Kidney capillary endothelial cell (primary cell): ENCODE measurements at regions not wholly inside any gene's neighbourhood (a gene's known extent, or its start where the extent isn't known, plus 50 kb on each side); places are given as distances from the start of the nearest gene placed in this dataset.
"Not testable (repeated sequence)": the region's sequence is repeated elsewhere in the genome, so short reads cannot be mapped to it uniquely, and the experiment has no call there.

Experiments
- DNase-seq: peaks from one replicate; pipeline ENCODE4 v3.0.0-alpha.2; 2018; ENCODE audit warnings: low spot score

- DNase-seq: not testable (repeated sequence)
Measured at GRCh38 chr9:39463696-39464095, 108.2 kb downstream of the SPATA31A1 start.

- DNase-seq: peak; percentile 58
Measured at GRCh38 chr9:39464122-39464777, 108.8 kb downstream of the SPATA31A1 start.

- not testable (repeated sequence) for DNase-seq
Measured at GRCh38 chr9:39474499-39474898, 119.0 kb downstream of the SPATA31A1 start.

GRCh38 chr9:39483073-39483472 lies 127.6 kb downstream of the SPATA31A1 start:
- not testable (repeated sequence) for DNase-seq

GRCh38 chr9:39483880-39484279 lies 128.4 kb downstream of the SPATA31A1 start:
- DNase-seq: not testable (repeated sequence)

GRCh38 chr9:39484292-39484691 lies 128.8 kb downstream of the SPATA31A1 start:
- DNase-seq: not testable (repeated sequence)

- not testable (repeated sequence) for DNase-seq
Measured at GRCh38 chr9:39487477-39487876, 132.0 kb downstream of the SPATA31A1 start.

- not testable (repeated sequence) for DNase-seq
Measured at GRCh38 chr9:39496248-39496647, 140.8 kb downstream of the SPATA31A1 start.

- not testable (repeated sequence) for DNase-seq
Measured at GRCh38 chr9:39503178-39503577, 147.7 kb downstream of the SPATA31A1 start.

- DNase-seq: not testable (repeated sequence)
Measured at GRCh38 chr9:39527387-39528029, 172.0 kb downstream of the SPATA31A1 start.

- not testable (repeated sequence) for DNase-seq
Measured at GRCh38 chr9:39532597-39532996, 177.1 kb downstream of the SPATA31A1 start.

- DNase-seq: not testable (repeated sequence)
Measured at GRCh38 chr9:39533001-39533762, 177.7 kb downstream of the SPATA31A1 start.

- not testable (repeated sequence) for DNase-seq
Measured at GRCh38 chr9:39533763-39534548, 178.5 kb downstream of the SPATA31A1 start.

- not testable (repeated sequence) for DNase-seq
Measured at GRCh38 chr9:39534897-39535296, 179.4 kb downstream of the SPATA31A1 start.

- DNase-seq: not testable (repeated sequence)
Measured at GRCh38 chr9:39542157-39542556, 186.7 kb downstream of the SPATA31A1 start.

GRCh38 chr9:39545079-39545478 lies 189.6 kb downstream of the SPATA31A1 start:
- DNase-seq: not testable (repeated sequence)

- not testable (repeated sequence) for DNase-seq
Measured at GRCh38 chr9:39550573-39550972, 195.1 kb downstream of the SPATA31A1 start.

GRCh38 chr9:39551544-39551943 lies 196.1 kb downstream of the SPATA31A1 start:
- not testable (repeated sequence) for DNase-seq

GRCh38 chr9:39552242-39552881 lies 196.9 kb downstream of the SPATA31A1 start:
- not testable (repeated sequence) for DNase-seq

GRCh38 chr9:39554352-39554751 lies 198.9 kb downstream of the SPATA31A1 start:
- DNase-seq: not testable (repeated sequence)

- not testable (repeated sequence) for DNase-seq
Measured at GRCh38 chr9:39559384-39559783, 203.9 kb downstream of the SPATA31A1 start.
